Aorta (tissue), 5 donors: ENCODE measurements at regions not wholly inside any gene's neighbourhood (a gene's known extent, or its start where the extent isn't known, plus 50 kb on each side); places are given as distances from the start of the nearest gene placed in this dataset.

ENCODE experiments used
- ATAC-seq: fragments of 200-7000 bp; cut with Tn5 transposase; one replicate; pipeline ENCODE4 v1.9.1; 2022; ENCODE audit warnings: moderate library complexity; ENCODE audit not compliant: low FRiP score
- DNase-seq, 2 donors: peaks; one replicate each; pipeline ENCODE4 v3.0.0-alpha.2; 2020
- H3K27ac ChIP-seq, 2 donors: one replicate each; pipeline ENCODE4 v1.5.1; 2013; ENCODE audit warnings: low read length in 2 of 2, mild to moderate bottlenecking in 2 of 2, moderate library complexity in 2 of 2, control low read depth in 1 of 2, inconsistent platforms in 1 of 2, low read depth in 1 of 2
- H3K27me3 ChIP-seq, 2 donors: one replicate each; pipeline ENCODE4 v1.6.1; 2013; ENCODE audit warnings: control low read depth in 1 of 2, low read length in 1 of 2, mild to moderate bottlenecking in 1 of 2, moderate library complexity in 1 of 2; ENCODE audit not compliant: insufficient read depth in 2 of 2, control insufficient read depth in 1 of 2
- H3K36me3 ChIP-seq, 2 donors: one replicate each; pipeline ENCODE4 v1.6.1; 2013; ENCODE audit warnings: control low read depth in 1 of 2, low read length in 1 of 2, mild to moderate bottlenecking in 1 of 2; ENCODE audit not compliant: insufficient read depth in 2 of 2, control insufficient read depth in 1 of 2
- H3K4me1 ChIP-seq, 2 donors: one replicate each; pipeline ENCODE4 v1.6.1; 2013; ENCODE audit warnings: low read length in 2 of 2, control low read depth in 1 of 2, mild to moderate bottlenecking in 1 of 2, moderate library complexity in 1 of 2; ENCODE audit not compliant: insufficient read depth in 2 of 2, control insufficient read depth in 1 of 2
- H3K4me3 ChIP-seq, 2 donors: one replicate each; pipeline ENCODE4 v1.5.1; 2013; ENCODE audit warnings: low read length in 2 of 2, control low read depth in 1 of 2, mild to moderate bottlenecking in 1 of 2
- H3K9me3 ChIP-seq: one replicate; pipeline ENCODE4 v1.6.1; 2013; ENCODE audit warnings: mild to moderate bottlenecking, low read length; ENCODE audit not compliant: control insufficient read depth
- WGBS, 2 donors: extraction: QIAGEN DNeasy Blood & Tissue Kit; methylation state at CpG; one replicate each; pipeline ENCODE4 v1.1.7; 2013; 5-methylcytosine and 5-hydroxymethylcytosine counted together
- intact Hi-C, 2 donors: fragments of 100-400 bp; cut with DNase I; formaldehyde crosslinking; loops; one replicate each; pipeline versions ENCODE4 v1.14.2 to v1.15.0; 2022
- donor health status: healthy with polysubstance abuse.
- donor health status: Bipolar disorder and iron deficiency.
- donor health status: DM: no; HTN: no; CAD: no.
- donor health status: DM: no; HTN: no; CAD: no.
- donor health status: DM: yes; HTN: yes; CAD: no.

DNA sequence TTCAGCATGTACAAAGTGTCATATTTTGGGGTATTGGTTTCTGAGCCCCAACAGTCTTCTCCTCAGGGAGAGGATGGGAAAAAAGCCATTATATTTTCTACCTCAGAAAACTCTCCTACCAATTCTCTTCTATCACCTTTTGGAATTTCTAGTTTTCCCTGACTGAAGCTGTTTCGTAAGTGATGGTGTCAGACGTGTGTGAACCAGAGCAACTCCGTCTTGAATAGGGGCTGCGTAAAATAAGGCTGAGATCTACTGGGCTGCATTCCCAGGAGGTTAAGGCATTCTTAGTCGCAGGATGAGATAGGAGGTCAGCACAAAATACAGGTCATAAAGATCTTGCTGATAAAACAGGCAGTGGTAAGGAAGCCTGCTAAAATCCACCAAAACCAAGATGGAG lies 197.3 kb upstream of the C9orf72 start:
- ATAC-seq (no peak), DNase-seq (no peak)
- 71 to 74% methylated on average over 5 of the region's 5 CpGs for WGBS, 2 donors
- intact Hi-C loops = no loop called here
- Histone ChIP-seq H3K4me3 (no peak overlapping the region), H3K4me1 (no peaks in the 10 kb centered on the region), H3K9me3 (no peaks in the 10 kb centered on the region), H3K27me3 (no peaks in the 10 kb centered on the region), H3K27ac (no peak overlapping the region), H3K36me3 (no peaks in the 10 kb centered on the region)

DNA sequence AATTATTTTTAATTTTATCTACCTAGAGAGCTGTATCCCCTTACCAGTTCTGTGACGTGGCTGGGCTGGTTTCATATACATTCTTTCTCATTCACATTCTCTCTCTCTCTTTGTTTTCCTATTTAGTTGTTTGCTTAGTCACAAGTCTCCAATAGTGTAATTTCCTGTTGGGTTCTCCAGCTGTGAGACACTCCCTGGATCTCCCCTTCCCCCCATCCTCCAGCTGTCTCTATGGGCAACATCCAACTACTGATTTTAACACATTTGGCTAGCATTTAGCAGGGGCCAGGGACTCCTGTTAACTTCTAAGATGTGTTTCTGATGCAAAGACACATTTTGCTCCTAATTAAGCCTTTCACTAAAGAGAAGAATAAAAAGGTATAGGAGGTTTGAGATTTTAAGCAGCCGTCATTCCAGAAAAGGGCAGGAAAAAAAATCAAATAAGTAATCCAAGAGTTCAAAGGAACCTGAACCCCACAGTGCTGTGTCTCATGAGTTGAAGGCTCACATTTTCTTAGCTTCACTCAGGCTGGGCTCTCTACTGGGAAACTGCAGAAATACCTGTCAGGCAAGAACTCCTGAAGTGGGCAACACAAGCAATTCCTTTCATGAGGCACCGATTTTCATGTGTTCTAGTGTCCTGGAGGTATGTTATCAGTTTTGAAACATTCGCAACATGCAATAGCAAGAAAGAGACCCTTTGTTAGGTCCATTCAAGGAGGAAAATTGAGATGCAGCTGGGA lies 198.7 kb upstream of the C9orf72 start:
- WGBS, 2 donors = 50 to 52% methylated on average over 4 of the region's 4 CpGs
- intact Hi-C loops = no loop called here
- Histone ChIP-seq H3K4me3 (no peak overlapping the region), H3K27ac (no peak overlapping the region), H3K36me3 (no peaks in the 10 kb centered on the region), H3K27me3 (no peaks in the 10 kb centered on the region), H3K9me3 (no peaks in the 10 kb centered on the region), H3K4me1 (no peaks in the 10 kb centered on the region)
- ATAC-seq = no peak
- DNase-seq = no peak

DNA sequence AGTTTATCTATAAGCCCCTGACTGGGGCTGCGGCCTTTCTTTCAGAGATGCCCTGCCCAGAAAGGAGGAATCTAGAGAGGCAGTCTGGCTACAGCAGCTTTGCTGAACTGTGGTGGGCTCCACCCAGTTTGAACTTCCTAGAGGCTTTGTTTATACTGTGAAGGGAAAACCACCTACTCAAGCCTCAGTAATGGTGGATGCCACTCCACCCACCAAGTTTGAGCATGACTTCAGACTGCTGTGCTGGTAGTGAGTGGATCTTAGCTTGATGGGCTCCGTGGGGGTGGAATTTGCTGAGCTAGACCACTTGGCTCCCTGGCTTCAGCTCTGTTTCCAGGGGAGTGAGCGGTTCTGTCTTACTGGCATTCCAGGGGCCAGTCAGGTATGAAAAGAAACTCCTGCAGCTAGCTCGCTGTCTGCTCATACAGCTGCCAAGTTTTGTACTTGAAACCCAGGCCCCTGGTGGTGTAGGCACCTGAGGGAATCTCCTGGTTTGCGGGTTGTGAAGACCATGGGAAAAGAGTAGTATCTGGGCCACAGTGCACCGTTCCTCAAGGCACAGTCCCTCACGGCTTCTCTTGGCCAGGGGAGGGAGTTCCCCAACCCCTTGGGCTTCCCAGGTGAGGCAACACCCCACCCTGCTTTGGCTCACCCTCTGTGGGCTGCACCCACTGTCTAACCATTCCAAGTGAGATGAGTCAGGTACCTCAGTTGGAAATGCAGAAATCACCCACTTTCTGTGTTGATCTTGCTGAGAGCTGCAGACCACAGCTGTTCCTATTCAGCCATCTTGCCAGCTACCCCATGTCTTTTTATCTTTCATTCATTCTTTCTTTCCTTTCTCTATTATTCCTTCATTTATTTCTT lies 211.8 kb upstream of the C9orf72 start:
- intact Hi-C loops = no loop called here
- Histone ChIP-seq H3K4me3 (no peak overlapping the region), H3K4me1 (no peaks in the 10 kb centered on the region), H3K36me3 (no peaks in the 10 kb centered on the region), H3K27me3 (no peaks in the 10 kb centered on the region), H3K9me3 (peaks cover 1% of the 10 kb centered on the region), H3K27ac (no peak overlapping the region)
- WGBS, 2 donors = 61 to 65% methylated on average over 7 of the region's 7 CpGs
- ATAC-seq (no peak), DNase-seq (no peak)

DNA sequence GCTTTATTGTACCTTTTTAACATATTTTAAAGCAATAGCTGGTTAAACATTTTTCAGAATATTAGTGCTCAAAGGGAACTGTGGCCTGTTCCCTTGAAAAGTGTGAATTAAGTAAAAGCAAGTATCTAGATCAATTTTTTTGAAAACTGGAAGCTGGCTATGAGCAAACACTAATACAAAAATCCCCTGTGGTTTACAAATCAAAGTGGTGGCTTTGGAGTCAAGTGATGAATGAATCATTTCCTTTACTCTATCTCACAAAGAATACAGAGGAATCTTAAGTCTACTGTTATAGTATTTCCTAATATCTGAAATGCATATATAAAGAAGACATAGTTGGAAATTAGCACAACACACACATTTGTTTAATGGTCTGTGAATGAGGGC lies 212.4 kb upstream of the C9orf72 start:
- Histone ChIP-seq H3K4me1 (no peaks in the 10 kb centered on the region), H3K9me3 (peaks cover 1% of the 10 kb centered on the region), H3K4me3 (no peak overlapping the region), H3K36me3 (no peaks in the 10 kb centered on the region), H3K27me3 (no peaks in the 10 kb centered on the region), H3K27ac (no peak overlapping the region)
- no peak for ATAC-seq
- intact Hi-C loops = no loop called here
- DNase-seq = no peak

DNA sequence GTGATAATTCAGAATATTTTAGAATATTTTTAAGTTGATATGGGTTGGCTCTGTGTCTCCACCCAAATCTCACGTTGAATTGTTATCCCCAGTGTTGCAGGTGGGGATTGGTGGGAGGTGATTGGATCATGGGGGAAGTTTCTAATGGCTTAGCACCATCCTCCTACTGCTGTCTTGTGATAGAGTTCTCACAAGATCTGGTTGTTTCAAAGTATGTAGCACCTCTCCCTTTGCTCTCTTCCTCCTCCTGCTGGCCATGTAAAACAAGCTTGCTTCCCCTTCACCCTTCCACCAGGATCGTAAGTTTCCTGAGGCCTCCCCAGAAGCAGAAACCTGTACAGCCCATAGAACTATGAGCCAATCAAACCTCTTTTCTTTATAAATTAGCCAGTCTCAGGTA lies 214.6 kb upstream of the C9orf72 start:
- Histone ChIP-seq H3K27ac (no peak overlapping the region), H3K4me1 (no peaks in the 10 kb centered on the region), H3K27me3 (no peaks in the 10 kb centered on the region), H3K4me3 (no peak overlapping the region), H3K9me3 (peaks cover 1% of the 10 kb centered on the region), H3K36me3 (no peaks in the 10 kb centered on the region)
- 55 to 57% methylated on average over 2 of the region's 2 CpGs for WGBS, 2 donors
- intact Hi-C loops = no loop called here
- DNase-seq = no peak
- no peak for ATAC-seq

DNA sequence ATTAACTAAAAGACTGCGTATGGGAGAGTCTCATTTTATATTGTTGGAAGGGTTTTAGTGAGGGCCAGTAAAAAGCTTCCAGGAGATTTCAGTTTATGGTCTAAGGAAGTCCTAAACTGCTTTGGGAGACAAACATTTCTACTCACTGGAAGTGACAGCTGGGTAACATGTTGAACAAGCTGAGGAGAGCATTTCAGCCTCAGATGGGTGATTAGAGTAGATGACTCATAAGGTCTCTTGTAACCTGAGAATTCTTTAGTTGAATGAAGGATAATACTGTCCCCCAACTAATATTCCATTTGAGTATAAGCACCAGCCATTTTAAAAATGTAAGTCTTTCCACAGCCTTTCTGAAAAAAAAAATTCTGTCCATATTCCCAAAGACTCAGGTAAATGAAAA lies 218.0 kb upstream of the C9orf72 start:
- Histone ChIP-seq H3K36me3 (no peaks in the 10 kb centered on the region), H3K27ac (no peak overlapping the region), H3K27me3 (no peaks in the 10 kb centered on the region), H3K9me3 (no peaks in the 10 kb centered on the region), H3K4me1 (no peaks in the 10 kb centered on the region), H3K4me3 (no peak overlapping the region)
- no peak for DNase-seq
- WGBS, 2 donors = 85 to 88% methylated on average over 1 of the region's 1 CpG
- intact Hi-C loops = no loop called here
- no peak for ATAC-seq

DNA sequence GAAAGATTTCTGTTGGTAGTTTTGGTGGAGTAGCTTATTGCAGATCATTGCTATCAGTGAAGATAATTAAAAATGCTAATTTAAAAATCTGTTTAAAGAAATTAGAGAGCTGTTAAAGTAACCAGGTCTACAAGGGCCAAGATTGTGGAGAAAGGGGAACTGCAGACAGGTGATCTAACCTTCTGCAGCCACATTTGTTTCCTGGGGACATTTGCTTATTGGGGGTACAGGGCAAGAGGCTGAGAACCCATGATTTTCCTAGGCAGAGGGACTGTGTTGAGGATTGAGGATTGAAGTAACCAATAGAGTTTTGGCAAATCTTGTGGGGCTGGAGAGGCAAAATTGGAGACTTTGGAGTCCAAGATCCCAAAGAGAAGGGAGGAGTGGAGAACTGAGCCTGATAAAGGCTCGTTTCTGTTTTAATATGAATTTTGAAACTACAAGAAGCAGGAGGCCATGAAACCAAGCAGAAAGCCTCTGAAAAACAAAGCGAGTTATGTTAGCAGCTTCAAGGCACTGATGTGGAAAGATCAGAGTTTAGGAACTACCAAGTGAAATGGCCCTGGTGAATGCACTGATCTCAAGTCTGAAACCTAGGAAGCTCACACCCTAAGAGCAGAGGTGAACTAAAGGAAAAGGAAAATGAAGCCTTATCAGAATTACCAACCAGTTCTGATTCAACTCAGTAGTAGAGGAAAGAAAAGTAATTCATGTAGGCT lies 219.8 kb upstream of the C9orf72 start:
- ATAC-seq = no peak

DNA sequence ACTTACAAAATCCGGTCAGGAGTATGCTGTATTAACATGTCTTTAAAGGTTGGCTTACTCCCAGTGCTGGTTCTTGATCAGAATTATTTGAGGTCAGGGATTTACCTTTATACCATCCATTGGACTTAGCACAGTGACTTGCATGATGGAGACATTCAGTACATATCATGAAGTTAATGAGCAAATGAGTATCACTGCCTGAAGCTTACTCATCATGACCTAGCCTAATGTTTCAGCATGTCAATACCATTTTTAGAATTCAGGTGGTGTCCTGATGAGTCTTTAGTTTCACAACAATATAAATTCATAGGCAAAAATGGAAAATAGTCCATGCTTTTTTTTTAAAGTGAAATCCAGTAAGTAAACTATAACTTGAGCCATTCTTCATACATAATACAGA lies 226.0 kb upstream of the C9orf72 start:
- H3K27me3 ChIP-seq = no peaks in the 10 kb centered on the region
- intact Hi-C loops = no loop called here
- no peak overlapping the region for H3K4me3 ChIP-seq
- H3K9me3 ChIP-seq = no peaks in the 10 kb centered on the region
- WGBS, 2 donors = 58 to 66% methylated on average over 1 of the region's 1 CpG
- H3K36me3 ChIP-seq = no peaks in the 10 kb centered on the region
- ATAC-seq (no peak), DNase-seq (no peak)
- no peak overlapping the region for H3K27ac ChIP-seq
- no peaks in the 10 kb centered on the region for H3K4me1 ChIP-seq

More for the DNA sequence above, 219.8 kb upstream of the C9orf72 start:
- intact Hi-C loops = no loop called here
- Histone ChIP-seq H3K27me3 (no peaks in the 10 kb centered on the region), H3K36me3 (no peaks in the 10 kb centered on the region), H3K27ac (no peak overlapping the region), H3K4me1 (no peaks in the 10 kb centered on the region), H3K4me3 (no peak overlapping the region), H3K9me3 (no peaks in the 10 kb centered on the region)
- no peak for DNase-seq
- WGBS, 2 donors = 59 to 69% methylated on average over 2 of the region's 2 CpGs
